KBM-7 (cell line): ENCODE measurements at regions not wholly inside any gene's neighbourhood (a gene's known extent, or its start where the extent isn't known, plus 50 kb on each side); places are given as distances from the start of the nearest gene placed in this dataset.

Experiments
- DNase-seq: peaks from one replicate; pipeline ENCODE4 v3.0.0-alpha.2; 2015
- in situ Hi-C: fragments of 300-500 bp; cut with MboI; formaldehyde crosslinking; loops from 2 replicates; pipeline ENCODE4 v1.14.3; 2020; ENCODE audit warnings: low sequenced_read_pairs, low pct_unique_long_range_greater_than_20kb, mixed read lengths

- no peak for DNase-seq
- in situ Hi-C loops: no loop called here
Measured at GRCh38 chr10:131778842-131779241, 122.0 kb upstream of the PPP2R2D start.

GRCh38 chr10:131779661-131780394 is 121.0 kb upstream of the PPP2R2D start:
- DNase-seq: no peak
- in situ Hi-C loops: no loop called here

GRCh38 chr10:131781076-131781475 is 119.7 kb upstream of the PPP2R2D start:
- in situ Hi-C loops: no loop called here
- no peak for DNase-seq

DNA sequence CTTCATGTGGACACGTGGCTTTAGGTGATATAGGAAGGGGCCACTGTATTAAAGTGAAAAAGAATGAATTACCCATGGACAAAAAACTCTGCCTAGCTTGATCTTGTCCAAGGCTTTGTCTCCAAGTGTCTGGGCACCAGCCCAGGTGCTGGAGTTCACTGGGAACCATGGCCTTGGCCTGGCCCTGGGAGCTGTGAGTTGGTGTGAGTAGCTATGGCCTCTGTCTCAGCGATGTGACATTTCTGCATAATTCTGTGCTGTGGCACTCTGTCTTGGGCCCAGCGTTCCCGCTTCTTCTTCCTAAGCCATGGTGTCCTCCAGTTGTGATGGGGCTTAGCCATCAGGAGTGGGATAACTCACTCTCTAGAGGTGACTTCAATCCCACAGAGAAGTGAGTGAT is 119.0 kb upstream of the PPP2R2D start:
- DNase-seq: no peak
- in situ Hi-C loops: no loop called here

GRCh38 chr10:131784363-131785120 is 116.3 kb upstream of the PPP2R2D start:
- DNase-seq: no peak
- in situ Hi-C loops: no loop called here

DNA sequence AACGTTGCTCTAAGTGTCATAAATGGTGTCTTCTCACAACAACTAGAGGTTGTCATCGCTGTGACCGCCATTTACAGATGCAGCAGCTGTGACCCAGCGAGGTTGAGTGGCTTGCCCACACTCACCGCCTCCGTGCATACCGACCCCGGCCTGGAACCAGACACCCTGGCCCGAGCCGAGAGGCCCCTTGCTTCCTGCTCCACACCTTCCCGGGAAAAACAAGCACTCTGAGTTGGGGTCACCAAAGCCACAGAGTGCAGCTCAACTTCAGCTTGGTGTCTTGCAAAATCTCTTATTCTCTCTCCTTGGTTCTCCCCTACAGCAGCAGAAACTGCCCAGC is 115.7 kb upstream of the PPP2R2D start:
- in situ Hi-C loops: no loop called here

DNA sequence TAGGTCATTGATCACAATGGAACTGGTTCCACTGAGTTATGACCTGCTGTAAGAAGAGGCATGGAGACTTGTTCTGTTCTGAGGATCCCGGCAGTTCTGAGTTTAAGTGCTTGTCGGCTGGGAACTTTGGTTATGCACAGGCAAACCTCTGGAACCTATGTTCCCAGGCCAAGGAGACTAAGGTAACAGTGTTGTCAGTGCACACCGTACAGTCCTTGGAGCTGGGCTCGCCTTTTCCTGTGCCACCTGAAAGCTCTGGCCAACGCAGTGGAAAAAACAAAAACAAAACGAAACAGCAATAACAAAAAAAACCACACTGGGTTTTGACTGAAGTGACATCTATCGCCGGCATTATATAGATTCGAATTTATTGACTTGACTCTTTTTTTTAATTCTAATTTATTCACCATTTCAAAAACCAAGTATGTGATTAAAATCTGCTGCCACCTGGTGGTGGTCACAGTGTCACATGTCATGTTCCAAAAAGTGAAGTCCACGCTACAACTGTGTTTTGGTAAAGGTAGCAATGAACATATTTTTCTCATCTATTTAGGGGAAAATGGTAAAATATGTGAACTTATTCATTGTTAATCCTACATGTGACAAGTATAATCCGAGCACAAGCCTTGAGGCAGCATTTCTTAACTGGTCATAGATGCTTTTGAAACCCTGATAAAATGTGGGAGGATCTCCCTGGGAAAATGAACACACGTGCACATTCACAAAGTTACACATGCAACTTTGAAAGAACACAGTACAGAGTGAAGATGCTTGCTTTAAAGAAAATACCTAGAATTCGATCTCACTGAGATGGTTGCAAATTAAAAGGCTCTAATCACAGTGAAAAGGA is 113.8 kb upstream of the PPP2R2D start:
- DNase-seq: peak; percentile 30
- in situ Hi-C loops: no loop called here

More for the DNA sequence above, 115.7 kb upstream of the PPP2R2D start:
- no peak for DNase-seq

GRCh38 chr10:131787961-131788360 is 112.8 kb upstream of the PPP2R2D start:
- in situ Hi-C loops: no loop called here
- DNase-seq: no peak

DNA sequence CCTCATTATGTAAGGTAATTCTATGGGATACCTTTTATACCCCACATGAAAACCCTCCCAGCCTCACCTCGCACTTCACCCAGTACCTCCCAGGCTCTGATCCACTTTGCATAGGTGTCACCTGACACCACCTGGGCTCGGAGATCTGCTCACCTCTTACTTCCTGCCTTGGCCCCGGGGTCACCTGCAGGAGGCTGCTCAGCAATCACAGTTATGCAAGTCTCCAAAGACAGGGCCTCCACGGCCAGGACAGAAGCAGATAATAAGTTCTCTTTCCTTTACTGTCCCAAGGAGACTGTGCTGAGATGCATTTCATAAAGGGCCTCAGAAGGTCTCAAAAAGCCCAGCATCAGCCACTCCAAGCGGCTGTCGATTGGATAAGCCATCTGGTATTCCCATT is 112.4 kb upstream of the PPP2R2D start:
- no peak for DNase-seq
- in situ Hi-C loops: no loop called here

DNA sequence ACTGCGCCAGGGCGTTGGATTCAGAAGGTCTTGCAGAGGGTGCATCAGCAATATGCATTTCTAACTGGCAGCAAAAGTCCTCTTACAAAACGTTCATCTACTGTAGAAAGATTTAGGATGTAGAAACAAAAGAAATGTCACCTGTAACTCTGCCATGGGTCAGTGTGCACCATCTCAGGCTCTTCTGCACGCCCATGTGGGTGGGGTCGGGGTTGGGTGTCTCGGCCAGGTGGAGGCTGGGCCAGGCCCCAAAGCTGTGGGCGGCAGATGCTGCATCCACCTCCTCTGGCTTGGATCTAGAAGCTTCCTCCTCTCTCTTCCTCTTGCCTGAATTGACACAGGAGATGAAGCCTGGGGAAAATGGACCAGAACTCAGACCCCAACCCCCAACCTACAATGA is 111.3 kb upstream of the PPP2R2D start:
- in situ Hi-C loops: no loop called here

DNA sequence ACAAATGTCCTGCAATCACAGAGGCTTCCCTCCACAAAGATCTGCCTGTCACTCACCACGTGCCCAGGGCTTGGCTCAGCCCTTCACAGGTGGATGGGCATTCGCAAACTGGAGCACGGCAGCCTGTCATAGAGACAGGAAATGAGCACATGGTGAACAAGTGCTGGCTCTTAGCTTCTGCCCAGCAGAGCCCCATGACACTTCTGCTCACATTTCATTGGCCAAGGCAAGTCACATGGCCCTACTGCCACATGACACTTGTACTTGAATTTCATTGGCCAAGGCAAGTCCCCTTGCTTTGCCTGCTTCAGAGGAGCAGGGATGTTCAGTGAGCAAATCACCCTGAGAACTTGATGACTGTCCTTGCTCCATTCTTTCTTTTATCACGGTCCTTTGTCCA is 110.8 kb upstream of the PPP2R2D start:
- no peak for DNase-seq
- in situ Hi-C loops: no loop called here

More for the DNA sequence above, 111.3 kb upstream of the PPP2R2D start:
- no peak for DNase-seq

DNA sequence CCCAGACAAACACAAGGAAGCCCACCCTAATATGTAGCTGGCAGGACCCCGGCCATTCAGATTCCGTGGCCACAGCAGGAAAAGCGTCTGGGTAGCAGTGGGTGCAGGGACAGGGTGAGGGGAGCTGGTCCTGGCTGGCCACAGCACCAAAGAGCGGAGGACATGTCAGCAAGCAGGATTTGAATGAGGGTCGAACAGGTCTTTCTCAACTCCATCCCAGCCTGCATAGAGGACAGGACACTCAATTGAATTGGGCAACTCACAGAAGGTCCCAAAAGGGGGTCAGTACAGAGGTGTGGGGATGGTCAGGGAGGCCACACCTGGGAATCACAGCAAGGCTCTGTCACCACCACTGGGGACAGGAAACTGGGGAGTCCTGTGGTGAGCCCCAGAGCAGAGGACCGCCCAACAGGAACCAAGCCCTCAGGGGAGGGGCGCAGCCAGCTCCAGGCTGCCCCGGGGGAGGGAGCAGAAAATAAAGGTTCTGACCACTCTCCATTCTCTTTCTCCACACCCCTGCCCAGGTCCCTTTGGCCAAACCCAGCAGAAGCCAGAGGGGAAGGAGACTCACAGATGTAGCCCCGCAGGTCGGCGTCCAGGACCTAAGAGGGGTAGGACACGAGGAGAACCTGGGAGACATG is 108.7 kb upstream of the PPP2R2D start:
- no peak for DNase-seq
- in situ Hi-C loops: no loop called here

GRCh38 chr10:131792809-131793208 is 108.0 kb upstream of the PPP2R2D start:
- in situ Hi-C loops: no loop called here
- DNase-seq: no peak

GRCh38 chr10:131795761-131796160 is 105.0 kb upstream of the PPP2R2D start:
- in situ Hi-C loops: no loop called here
- no peak for DNase-seq

DNA sequence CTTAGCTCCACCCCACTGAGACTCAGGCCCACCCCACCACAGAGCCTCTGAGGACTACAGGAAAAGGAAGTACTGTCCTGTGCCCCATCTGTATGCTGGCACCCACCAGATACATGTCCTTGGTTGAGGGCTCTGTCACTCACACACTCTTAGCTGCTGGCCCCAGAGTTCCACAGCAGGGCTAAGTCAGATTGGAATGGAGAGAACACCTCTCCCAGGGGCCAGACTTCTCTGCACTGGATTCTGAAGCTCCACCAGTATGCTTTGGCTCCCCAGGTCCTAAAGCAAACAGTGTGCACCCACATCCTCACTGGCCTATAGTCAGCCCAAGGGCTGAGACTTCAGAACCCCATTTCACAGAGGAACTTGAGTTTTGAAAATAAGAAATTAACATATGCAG is 103.2 kb upstream of the PPP2R2D start:
- DNase-seq: no peak
- in situ Hi-C loops: no loop called here

DNA sequence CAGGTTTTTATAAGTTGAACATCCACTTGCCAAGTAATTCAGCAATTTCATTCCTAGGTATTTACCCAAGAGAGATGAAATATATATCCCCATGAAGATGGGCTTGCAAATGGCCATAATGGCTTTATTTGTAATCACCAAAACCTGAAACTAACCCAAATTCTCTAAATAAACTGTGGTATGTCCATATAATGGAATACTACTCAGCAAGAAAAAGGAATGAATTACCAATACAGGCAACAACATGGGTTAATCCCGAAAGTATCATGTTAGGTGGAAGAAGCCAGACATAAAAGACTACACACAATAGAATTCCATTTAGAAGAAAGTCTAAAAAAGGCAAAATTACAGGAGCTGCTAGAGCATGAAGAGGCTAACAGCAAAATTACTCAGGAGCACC is 101.4 kb upstream of the PPP2R2D start:
- in situ Hi-C loops: no loop called here

DNA sequence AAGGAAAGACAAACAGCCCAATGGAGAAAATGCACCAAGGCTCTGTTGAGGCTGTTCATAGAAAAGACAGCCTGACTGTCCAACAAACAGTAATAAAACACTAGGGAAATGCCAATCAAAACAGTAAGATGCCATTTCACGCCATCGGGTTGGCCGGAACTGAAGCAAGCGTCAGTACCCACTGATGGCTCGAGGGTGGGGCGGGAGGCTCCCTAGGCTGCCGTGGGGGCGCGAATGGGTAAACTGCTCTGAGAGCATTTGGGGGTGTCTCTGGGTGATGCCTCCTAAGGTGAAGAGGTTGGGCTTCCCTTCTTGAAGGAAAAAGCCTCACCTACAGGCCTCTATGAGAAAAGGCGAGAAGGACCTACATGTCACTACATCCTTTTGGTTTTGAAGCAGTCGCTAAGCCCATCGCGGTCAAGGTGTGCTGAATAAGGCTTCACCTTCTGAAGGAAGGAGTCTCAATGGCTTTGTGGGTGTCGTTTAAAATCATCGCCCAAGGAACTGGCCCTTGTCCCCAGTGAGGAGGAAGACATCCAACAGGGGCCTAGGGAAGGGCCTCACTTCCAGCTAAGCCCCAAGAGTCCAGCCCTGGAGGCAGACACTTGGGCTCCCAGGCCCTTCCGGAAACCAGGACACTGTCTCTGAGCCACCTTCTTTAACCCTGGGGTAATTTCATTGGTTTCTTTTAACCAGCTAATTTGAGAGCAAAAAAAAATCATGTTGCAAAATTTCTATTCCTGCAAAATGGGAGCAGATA is 98.5 kb upstream of the PPP2R2D start:
- DNase-seq: no peak
- in situ Hi-C loops: no loop called here

More for the DNA sequence above, 101.4 kb upstream of the PPP2R2D start:
- DNase-seq: no peak

- DNase-seq: no peak
- in situ Hi-C loops: no loop called here
Measured at GRCh38 chr10:131802996-131803395, 97.8 kb upstream of the PPP2R2D start.
